AG09319 (cell line): ENCODE measurements at regions not wholly inside any gene's neighbourhood (a gene's known extent, or its start where the extent isn't known, plus 50 kb on each side); places are given as distances from the start of the nearest gene placed in this dataset.

Experiments used
- DNase-seq: peaks from one replicate; pipeline ENCODE4 v3.0.0-alpha.2; 2010; ENCODE audit warnings: low read depth; ENCODE audit errors: extremely low read depth
- CTCF ChIP-seq: IDR thresholded peaks from 2 replicates; pipeline ENCODE4 v1.5.1; 2011; ENCODE audit warnings: low read depth, mild to moderate bottlenecking, inconsistent platforms, low read length, moderate library complexity

DNA sequence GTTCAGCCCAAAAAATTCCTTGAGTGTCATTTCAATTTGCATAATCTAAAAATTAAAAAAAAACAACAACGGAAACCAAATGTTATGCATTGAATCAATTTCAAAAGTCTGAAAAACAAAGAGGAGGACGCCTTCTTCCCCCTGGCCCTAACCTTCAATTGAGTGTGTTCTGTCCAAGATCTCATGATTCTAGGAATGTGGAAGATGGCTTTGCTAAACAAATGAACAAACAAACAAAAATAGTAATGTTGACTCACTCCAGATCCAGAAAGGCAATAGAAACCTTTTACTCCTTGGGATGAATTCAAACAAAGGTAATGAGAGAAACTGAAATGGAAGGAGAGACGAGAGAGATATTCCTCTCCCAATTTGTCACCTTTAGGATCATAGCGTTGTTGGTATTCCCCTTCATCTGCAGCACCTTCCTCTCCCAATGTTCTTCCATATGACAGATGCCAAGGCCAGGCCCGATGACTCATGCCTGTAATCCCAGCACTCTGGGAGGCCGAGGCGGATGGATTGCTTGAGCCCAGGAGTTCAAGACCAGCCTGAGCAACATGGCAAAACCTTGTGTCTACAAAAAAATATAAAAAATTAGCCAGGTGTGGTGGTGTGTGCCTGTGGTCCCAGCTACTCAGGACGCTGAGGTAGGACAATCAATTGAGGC lies 109.2 kb upstream of the ADGRF1 start:
- TF ChIP-seq CTCF, result no peak
- no peak for DNase-seq

DNA sequence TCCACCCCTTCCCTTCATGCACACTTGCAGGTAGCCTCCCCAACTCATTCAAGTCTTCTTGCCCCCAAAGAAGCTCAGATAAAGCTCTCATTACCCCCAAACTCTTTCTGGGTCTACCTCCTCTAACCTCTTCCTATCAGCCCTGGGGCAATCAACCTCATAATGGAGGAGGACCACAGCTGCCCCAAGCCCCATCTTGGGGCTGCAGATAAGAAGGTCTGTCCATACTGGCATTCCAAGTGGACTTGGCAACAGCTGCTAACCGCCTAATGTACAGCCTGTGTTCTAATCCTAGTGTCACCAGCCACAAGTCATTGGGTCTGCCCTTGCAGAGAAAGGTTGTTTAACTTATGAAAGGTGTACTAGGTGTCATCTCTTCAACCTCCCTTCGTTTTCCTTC lies 107.4 kb upstream of the ADGRF1 start:
- no peak for TF ChIP-seq CTCF
- DNase-seq, result no peak

DNA sequence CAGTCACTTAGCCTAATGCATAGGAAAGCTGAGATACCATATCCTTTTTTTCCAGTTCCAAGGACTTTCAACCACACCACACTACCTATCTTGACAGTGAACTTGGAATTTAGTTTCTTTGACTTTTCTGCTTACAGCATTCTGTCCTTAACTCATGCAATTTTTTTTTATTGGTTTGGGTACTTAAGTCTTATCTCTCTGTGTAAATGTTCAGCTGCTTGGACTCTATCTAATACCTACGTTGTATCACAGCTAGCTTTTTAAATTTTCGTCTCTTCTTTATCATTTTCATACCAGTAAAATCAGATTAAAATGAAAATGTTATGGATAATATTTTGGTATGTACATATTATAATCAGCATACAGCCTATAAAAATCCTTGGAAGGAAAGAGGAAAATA lies 106.9 kb upstream of the ADGRF1 start:
- no peak for TF ChIP-seq CTCF
- no peak for DNase-seq

DNA sequence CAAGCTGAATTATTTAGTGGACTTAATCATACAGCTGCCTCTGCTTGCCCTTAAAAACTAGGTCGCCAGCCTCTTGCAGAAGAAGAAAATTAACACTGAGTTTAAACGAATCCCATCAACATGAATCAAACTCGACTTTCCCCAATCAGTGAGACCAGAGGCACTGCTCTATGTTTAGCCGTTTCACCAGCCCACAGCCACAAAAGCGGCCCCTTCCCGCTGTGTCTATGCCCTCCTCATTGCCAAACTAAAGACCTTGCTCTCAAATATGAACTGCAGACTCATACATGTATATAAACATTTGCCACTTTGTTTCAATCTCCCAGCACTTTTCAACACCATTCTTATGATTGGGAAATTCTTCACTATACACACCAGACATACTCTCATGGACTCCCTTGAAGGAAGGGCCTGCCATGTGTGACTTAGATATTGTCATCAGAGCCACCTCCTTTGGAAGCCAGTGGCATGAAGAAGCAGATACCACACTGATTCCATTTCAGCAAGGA lies 105.8 kb upstream of the ADGRF1 start:
- TF ChIP-seq CTCF, result no peak
- no peak for DNase-seq

DNA sequence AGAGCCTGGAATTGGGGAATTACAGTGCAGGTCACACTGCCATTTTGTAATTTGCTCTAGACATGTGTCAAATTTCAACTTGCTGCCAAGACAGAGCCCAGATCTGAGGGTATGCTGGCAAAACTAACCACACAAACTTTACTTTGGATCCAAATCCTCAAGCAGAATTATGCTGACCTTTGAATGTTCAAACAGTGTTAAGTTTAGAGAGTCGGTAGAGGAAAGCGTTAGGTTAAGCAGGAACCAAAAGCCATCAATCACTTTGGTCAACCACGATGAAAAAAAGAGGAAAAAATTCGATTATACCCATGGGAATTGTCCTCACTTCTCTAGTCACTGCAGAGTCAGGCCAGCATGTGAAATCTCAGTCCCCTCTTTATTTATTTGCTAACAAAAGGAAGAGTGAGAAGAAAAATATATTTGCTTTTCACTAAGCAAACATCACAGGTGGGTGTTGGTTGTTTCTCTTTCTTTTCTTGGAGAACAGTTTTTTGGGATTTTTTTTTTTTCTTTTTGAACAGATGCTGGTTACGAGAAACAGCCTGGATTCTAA lies 105.1 kb upstream of the ADGRF1 start:
- no peak for TF ChIP-seq CTCF
- DNase-seq, result no peak

DNA sequence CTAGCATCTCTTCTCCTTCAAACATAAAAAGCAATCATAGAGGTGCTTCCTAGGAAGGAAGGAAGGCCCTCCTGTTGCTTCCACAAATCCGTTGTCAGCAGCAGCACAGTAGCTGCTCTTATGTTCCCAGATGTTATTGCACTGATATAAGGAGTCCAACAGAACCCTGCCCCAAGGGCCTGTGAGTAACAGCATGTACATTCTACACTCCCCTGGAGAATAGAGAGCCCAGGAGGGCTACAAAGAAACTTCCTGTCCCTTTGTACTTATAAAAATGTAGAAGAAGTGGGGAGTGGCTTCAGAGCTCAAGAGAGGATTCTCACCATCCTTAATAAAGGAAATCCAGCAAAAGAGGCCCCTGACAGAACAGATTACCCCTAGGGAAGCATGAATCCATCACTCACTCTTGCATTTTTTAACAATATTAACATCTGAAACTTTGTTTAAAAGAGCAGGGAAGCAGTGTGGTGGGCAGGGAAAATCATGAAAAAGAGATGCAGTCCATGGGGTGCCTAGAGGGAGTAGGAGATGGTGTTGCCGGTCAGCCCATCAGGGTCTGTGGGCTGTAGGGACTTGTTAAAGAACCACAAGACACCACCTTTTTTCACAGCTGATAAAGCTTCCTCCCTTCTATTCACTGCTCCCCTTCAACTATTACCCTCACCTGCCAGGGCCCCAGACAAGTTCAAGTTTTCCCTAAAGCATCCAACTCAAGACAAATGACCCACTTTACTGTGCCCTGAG lies 104.5 kb upstream of the ADGRF1 start:
- TF ChIP-seq CTCF, result no peak
- DNase-seq, result no peak

DNA sequence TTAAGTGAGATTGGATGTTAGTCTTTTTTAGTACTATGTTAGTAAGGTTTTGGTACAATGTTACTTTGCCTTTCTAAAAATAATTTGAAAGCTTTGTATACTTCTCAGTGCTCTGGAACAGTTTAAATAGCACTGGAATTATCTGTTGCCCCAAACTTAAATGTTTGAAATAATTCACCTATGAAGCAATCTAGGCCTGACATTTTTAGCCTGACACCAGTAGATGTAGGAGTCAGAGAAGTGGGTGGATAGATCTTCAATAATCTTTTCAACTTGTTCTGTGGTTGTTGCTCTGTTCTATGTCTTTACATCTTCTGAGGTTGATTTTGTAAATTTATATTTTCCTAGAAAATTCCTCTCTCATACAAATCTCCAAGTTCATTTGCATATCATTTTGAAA lies 103.1 kb upstream of the ADGRF1 start:
- DNase-seq, result no peak
- no peak for TF ChIP-seq CTCF
